ENCODE measurements at regions not wholly inside any gene's neighbourhood (a gene's known extent, or its start where the extent isn't known, plus 50 kb on each side); places are given as distances from the start of the nearest gene placed in this dataset.

DNA sequence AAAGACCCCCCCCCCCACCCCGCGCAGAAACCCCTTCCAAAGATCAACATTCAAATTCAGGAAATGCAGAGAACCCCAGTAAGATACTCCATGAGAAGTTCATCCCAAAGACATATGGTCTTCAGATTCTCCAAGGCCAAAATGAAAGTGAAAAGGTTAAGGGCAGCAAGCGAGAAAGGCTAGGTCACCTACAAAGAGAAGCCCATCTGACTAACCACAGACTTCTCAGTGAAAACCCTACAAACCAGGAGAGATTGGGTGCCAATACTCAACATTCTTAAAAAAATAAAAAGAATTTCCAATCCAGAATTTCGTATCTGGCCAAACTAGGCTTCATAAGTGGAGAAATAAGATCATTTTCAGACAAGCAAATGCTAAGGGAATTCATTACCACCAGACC, 175.2 kb downstream of the RND3 start:
- no peak for TF ChIP-seq POLR2A (IDR thresholded peaks at IDR 0.05)
- TF ChIP-seq, protein P1, sequence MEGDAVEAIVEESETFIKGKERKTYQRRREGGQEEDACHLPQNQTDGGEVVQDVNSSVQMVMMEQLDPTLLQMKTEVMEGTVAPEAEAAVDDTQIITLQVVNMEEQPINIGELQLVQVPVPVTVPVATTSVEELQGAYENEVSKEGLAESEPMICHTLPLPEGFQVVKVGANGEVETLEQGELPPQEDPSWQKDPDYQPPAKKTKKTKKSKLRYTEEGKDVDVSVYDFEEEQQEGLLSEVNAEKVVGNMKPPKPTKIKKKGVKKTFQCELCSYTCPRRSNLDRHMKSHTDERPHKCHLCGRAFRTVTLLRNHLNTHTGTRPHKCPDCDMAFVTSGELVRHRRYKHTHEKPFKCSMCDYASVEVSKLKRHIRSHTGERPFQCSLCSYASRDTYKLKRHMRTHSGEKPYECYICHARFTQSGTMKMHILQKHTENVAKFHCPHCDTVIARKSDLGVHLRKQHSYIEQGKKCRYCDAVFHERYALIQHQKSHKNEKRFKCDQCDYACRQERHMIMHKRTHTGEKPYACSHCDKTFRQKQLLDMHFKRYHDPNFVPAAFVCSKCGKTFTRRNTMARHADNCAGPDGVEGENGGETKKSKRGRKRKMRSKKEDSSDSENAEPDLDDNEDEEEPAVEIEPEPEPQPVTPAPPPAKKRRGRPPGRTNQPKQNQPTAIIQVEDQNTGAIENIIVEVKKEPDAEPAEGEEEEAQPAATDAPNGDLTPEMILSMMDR (IDR thresholded peaks at IDR 0.05): no peak

All from esophagus squamous epithelium (tissue), 4 donors.